ENCODE measurements at regions not wholly inside any gene's neighbourhood (a gene's known extent, or its start where the extent isn't known, plus 50 kb on each side); places are given as distances from the start of the nearest gene placed in this dataset.
A peak's percentile ranks its signal among the peaks of the same experiment; 100 is the strongest.

DNA sequence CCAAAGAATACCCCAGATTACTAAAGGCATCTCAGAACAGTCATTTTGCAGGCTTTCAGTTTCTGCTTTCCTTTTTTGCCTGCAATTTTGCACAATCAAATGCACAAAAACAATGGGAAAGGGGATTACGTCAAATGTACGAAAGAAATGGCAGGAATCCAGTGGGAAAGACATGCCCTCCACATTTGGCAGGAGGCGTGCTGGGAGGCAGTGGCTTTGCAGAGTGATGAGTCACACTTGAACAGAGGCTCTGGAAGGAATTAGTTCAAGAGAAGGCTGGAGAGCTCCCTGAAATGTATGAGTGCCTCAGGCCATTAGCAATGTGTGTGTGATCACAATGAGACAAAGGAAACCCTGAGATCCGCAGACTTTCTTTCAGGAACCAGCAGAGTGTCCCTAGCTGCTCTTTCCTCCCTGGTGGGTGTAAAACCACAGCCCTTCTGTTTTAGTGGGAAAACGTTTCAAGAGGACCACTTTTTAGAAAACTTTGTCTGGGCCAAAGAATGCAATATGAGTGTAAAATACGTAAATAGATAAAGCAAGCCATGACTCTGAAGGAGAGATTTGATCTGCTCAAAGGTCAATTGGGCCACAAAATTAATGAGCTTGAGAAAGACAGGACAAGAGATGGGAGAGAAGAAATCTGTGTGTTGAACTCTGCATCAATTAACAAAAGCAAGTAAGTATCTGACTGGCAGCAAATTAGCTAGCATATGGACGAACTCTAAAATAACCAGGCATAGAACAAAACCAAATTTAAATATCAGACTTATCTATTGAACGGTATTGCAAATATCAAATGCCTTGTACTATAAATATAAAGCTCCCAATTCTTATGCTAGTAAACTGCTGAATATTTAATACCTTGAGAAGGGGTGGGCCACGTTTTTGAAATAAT is 155.4 kb upstream of the PDE3A start:
- DNase-seq, result peak; percentile 99

DNA sequence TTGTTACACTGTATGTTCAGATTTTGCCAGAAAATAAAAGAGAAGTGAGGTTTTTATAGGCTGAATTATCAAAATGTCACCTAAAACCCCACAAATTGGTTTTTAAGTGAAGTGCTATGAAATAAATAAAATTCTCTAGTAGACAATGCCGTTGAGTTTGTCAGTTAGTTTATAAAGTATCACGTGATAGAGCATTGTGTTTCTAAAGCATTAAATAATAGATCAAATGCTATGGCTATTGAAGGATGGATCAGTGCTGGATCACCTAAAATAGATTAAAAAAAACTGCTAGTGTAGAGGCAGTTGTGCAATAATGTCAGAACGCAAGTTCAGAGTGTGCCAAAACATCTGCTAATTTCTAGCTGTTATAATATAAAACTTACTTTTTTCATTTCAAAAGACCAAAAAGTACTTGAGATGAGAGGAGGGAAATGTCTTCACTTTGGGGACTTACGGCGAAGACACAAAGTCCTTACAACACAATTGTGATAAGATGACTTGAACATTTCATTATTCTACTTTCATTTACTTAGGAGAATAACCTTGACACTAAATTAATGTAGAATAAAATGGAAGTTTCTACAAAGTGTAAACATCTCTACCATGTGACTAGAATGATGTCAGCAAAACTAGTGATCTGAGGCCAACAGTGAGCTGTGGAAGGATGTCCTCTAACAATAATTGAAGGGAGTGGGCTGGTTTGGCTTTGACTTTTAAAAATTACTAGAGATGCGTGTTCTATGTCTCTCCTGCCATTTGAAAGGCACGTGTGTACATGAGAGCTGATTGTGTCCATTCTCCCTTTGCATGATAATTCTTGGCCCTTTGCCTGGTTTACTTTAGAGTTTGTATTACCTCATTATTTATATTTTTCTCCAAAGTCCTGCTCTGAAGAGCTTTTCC is 154.4 kb upstream of the PDE3A start:
- DNase-seq, result peak; percentile 18

DNA sequence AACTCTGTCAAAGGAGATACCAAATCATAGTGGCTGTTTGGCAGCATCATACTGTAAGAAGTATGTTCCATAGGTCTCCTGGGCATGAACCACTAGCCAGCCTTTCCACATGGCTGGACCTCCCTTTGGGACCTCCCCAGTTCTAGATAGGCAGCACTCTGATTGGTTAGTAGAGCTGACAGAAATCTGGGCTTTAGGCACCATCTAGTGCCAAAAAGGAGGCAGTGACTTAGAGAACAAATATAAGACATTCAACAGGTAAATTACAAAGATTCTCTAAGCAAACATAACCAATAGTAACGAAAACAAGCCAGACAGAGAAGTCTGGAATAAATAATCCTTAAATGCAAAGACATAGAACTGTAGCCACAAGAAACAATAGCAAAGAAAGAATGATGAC is 148.0 kb upstream of the PDE3A start:
- DNase-seq, result peak; percentile 58

DNA sequence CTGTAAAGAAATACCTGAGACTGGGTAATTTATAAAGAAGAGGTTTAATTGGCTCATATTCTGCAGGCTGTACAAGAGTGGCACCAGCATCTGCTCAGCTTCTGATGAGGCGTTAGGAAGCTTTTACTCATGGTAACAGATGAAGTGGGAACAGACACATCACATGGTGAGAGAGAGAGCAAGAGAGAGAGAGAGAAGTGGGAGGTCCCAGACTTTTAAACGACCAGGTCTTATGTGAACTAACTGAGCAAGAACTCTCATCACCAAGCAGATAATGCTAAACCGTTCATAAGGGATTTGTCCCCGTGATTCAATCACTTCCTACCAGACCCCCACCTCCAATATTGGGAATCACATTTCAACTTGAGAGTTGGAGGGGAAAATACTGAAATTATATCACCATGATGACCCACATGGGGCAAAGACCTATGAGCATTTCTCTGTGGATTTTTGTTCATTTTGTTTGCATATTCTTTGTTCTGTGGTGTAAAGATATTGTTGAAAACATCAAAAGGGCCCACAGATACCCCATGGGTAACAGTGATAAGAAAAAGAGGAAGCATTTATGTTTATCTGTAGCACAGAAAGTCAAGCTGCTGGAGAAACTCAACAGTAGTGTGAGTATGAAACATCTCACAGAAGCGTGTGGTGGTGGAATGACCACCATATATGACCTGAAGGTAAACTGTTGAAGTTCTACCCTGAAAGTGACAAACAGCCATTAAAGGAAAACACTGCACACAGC is 135.2 kb upstream of the PDE3A start:
- no peak for DNase-seq

DNA sequence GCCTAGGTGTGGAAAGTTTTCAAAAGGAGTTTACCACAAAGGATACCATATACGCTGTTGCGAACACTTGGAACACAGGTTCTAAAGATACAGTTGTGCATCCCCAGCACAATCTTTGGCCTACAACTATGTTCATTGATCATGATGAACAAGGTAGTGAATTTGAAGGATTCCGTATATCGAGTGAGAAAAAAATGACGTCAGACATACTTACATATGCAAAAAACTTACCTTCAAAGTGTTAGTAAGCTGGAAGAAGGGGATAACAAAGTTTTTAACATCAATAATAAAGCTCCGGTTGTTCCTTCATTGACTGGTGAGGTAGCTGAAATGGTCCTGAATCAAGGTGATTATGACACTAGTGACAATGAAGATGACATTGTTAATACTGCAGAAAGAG is 133.9 kb upstream of the PDE3A start:
- no peak for DNase-seq

DNA sequence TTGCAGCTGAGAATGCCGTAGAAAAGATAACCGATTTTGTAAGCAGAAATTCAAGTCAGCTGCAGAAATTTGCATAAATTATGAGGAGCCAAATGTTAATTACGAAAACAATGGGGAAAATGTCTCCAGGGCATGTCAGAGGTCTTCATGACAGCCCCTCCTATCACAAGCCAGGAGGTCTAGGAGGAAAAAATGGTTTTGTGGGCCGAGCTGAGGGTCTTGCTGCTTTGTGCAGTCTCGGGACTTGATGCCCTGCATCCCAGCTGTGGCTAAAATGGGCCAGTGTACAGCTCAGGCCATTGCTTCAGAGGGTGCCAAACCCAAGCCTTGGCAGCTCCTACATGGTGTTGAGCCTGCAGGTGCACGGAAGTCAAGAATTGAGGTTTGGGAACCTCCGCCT is 131.2 kb upstream of the PDE3A start:
- no peak for DNase-seq

DNA sequence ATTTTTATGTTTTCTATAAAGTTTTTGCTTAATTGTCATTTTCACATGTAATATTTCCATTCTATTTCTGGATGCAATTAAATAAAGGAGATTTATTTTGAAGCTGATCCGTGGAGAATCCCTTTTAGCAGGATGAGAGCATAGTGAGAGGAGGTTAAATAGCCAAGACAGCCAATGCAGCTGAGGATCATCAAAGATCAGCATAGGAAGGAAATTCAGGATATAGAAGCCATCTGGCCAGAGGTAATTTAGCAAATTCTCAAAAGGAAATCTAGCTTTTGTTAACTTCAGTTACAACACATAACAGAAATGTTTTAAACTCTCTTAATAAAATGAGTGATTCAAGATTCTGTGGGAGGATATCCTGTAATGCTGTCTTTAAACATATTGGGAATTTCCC is 122.8 kb upstream of the PDE3A start:
- no peak for DNase-seq

DNA sequence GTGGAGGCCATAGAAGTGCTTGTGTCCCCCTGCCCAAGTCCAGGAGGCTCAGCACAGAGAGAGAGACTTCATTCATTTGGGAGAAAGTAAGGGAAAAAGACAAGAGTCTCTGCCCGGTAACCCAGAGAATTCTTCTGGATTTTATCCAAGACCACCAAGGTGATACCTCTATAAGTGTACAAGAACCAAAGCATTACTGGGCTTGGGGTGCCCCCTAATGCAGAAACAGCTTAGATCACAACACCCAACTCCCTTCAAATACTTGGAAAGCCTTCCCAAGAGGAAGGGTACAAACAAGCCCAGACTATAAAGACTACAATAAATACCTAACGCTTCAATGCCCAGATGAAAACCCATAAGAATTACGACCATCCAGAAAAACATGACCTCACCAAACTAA is 119.7 kb upstream of the PDE3A start:
- no peak for DNase-seq

DNA sequence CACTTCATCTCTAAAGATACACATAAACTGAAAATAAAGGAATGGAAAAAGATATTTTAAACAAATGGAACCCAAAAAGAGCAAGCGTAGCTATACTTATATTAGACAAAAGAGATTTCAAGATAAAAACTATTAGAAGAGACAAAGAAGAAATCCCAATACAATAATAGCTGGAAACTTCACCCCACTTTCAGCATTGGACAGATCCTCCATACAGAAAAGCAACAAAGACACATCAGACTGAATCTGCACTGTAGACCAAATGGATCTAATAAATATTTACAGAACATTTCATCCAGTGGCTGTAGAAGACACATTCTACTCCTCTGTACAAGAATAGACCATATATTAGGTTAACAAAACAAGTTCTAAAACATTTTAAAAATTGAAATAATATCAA is 117.6 kb upstream of the PDE3A start:
- DNase-seq, result no peak

DNA sequence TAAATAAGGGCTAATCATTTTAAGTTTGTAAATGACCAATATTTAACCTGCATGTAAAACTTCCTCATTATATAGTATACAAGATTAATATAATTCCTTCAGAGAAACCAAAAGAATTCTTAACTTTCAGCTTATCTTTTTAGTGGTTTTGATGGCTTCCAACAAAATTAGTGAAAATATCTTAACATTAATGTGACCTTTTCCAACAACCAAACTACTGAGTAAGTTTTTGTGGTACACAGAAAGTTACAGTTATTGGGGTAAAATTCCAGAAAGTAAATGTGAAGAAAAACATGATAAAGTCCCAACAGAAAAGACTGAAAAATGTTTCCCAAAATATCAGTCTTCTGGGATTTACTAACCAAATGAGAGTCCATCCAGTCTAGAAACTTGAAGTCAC is 111.0 kb upstream of the PDE3A start:
- no peak for DNase-seq

DNA sequence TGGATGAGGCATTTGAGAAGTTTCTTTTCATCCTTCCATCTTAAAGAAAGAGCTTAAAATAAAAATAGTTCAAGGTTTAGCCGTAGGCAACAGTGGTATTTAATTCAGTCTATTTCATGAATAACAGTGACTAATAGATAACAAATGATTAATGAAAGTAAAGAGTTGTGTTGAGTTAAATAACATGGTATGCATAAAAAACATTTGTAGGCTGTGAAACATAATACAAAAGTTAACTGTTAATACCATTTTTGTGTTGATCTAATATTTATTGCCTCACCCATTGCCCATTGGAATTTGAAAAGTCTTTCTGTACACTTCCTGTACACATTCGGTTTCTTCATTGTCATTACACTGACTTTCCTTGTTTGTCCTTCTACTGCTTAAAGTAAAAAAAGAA is 108.6 kb upstream of the PDE3A start:
- no peak for DNase-seq

DNA sequence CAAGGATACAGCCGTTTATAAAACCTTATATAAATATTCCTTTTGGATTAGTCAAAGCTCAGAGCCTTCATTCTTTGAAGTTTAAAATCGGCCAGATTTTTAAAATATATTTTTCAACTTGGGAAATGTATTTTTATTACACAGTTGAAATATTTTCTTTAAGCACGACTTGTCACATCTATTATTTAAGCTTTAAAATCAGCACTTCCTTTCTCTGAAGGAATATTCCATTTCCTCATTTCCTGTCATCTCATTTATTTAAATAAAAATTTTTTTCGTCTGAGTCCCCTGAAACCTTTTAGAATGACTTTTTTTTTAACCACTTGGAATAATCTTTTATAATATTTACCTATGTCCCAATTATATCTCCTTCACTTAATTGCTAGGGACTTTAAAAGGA is 107.5 kb upstream of the PDE3A start:
- DNase-seq, result no peak

DNA sequence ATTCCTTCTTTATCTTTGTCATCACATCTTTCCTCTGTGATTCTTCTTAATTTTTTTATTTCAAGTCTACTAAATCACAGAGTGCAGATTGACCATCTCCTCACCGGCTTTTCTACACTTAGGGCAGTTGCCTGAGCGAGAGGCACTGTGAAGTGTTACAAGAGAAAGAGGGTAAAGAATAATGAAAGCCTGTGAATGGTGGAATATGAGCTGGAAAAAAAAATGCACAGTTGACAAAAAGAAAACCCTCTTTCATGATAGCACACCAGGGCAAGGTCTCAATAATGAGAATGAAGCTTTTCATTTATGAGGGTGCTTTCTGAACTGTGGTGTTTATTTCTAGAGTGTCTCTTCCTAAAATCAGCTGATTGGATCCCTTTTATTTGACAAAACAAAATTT is 106.2 kb upstream of the PDE3A start:
- no peak for DNase-seq

DNA sequence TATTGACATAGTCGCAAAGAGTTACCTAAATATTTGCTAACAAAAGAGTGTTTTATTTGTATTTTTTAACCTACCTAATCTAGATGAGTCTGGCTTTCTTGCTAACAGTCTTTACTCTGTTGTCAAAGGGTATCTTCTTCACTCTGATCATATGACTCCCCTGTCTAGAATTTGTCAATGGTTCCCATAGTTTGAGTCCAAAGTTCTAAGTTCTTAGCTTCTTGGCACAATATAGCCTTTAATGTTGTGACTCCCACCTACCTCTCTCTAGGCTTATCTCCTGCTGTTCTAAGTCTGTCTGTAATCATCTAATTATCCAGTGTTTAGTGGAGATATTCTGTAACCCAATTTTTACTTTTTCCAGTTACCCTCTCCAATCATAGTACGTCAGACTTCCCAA is 104.3 kb upstream of the PDE3A start:
- DNase-seq, result no peak

DNA sequence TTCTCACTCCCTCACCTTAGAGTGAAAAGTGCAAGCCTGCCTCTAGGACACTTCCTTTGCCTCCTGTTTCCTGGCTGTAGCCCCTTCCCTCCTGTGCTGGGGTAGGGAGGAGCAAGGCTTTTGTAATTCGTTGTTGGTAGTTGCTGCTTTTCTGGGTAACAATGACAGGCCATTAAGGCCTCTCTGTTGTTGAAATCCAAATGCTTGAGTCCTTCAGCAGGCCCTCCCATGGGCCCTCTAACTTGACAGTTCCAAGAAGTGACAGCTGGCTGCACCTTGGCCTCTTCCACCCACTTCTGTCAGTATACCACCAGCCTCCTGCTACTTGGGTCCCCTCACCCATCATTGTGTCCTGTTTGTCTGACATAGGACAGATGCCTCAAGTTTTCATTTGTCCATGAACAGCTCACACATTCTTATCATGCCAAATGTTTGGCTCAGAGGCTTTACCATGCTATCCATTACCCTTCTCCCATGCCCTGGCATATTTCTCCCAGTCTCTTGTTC is 103.7 kb upstream of the PDE3A start:
- DNase-seq, result peak; percentile 20

DNA sequence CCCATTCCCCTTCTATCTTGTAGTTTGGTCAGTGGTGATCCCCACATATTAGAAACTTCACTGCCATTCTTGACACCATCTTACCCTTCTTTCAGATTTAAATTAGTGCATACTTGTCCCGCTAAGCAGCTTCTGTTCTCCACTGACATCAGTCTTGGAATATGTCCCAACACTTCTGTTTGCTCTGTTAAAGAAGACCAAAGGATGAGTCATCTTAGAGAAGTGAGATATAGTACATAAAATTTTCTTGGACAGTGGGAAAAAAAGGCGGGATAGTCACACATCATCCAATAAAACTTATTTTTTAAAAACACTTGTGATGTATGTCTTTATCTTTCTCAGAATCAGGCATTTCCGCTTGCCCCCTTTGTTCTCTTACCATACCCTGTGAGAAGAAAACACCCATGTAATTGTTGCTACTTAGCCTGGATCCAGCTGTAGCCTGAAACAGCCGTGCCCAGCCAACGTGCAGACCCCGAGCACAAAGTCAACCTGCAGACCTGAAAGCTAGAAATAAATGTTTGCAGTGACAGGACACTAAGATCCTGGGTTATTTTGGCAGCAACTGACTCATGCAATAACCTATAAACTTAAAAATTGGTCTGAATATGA is 100.1 kb upstream of the PDE3A start:
- DNase-seq, result peak; percentile 48

DNA sequence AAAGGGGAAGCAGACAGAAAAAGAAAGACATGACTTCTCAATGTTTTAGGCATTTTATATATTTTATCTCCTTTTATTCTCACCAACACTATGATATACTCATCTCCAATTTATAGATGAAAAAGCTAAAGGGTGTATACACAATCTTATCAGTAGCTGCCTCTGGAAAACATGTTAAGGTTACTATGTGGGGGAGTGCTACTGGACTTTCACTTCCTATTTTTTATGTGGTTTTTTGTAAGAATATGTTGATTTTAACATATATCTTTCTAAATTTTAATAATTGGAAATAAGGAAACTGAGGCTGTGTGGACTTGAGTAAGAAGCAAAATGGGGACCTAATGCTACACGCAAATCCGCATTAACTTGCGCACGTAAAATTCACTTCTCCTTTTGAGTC is 99.6 kb upstream of the PDE3A start:
- DNase-seq, result no peak

DNA sequence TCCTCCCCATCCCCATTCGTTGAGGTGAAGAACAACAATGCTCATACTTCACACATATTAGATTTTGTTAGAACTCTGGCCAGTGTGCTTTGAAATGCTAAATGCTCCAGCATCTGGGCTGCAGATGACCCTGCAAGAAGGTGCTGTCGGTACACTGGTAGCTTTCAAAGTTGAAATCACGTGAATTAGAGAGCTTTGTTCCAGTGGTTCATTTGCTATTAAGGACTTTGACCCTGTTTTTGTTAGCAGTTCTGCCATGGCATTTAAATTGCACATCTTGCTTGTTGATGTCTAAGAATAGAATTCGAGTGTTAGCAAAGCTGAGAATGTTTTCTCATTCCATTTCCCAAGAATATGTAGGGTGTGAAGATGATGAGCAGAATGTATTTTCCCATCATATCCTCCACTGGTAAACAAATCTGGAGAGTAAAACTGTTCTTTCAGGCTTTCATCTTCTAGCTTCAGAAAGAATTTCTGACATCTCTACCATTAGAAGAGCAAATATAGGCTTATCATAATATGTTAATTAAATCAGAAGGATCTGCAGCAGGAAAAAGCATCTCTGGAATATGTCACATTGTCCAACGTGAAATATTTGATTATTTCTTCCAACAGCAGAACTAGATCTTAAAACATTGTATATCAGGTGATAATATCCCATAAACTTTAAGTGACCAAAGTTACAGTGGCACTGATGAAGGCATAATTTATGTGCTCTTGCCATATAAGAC is 98.8 kb upstream of the PDE3A start:
- no peak for DNase-seq

DNA sequence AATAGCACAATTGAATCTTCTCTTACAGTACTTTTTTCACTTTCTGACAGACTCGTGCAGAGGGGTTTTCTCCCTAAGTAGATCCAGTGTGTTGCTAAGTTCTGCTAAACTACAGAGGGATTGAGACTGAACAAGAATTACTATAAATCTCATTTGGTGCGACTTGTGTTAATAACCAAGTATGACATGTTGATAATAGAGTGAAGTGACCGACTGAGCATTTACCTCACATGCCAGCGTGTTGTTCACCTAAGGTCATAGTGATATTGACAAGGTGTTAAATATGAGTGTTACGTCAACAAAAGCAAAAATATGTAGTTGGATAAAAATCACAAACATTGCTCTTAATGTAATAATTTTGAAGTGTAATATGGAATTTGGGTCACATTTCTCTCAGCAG is 97.8 kb upstream of the PDE3A start:
- no peak for DNase-seq

DNA sequence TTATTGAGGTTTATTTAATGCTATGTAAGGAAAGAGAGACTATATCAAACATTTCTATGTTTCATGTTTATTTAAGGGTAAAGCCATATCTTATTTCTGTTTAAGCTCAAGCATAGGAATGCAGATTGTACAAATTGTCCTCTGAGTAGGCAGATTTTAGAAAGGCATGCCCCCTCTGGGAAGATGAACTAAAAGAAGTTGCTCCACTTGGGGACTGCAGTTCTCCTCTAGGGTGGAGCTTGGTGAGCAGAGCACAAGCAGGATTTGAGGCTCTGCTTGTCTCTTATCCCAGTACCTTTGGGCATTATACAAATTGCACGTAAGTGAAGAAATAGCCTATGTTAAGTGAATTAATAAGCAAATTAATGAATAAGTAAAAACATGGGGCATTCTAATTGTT is 96.2 kb upstream of the PDE3A start:
- no peak for DNase-seq

DNA sequence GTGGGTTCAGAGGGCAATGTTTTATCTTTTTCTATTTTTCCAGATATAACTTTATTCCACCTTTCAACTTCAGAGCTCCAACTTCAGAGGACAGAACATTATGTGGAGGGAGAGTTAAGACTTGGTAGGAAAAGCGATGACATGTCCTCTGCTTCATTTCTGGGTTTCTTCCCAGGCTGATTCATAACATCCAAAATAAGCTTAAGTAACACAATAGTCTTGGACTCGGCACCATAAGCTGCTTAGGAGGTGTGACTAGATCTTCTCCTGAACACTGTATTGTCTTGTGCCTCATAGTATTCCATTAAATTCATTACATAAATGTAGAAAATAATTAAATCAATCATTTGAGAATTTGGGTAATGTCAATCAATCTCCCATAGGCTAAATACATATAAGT is 95.5 kb upstream of the PDE3A start:
- DNase-seq, result no peak

DNA sequence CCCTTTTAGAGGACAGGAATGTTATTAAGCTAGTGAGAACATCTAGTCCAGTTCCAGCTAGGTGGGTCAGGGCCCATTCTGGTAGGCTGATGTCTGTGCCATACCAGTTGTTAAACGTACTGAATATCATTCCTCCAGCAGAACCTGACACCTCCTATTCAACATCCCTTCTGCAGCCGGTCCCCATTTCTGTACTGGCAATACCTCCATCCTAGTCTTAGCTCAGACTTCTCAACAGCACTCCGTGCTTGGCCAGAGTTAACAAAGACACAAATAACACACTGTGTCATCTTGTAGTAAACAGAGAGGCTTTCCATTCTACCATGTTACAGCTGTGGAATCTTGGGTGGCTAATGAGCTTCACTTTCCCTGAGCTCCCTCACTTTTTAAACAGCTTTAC is 94.3 kb upstream of the PDE3A start:
- DNase-seq, result no peak

All from fibroblast of skin of right quadriceps (primary cell).